ENCODE measurements at regions not wholly inside any gene's neighbourhood (a gene's known extent, or its start where the extent isn't known, plus 50 kb on each side); places are given as distances from the start of the nearest gene placed in this dataset.

- WGBS, 5 donors = 33 to 43% (median 38%) methylated on average over 8 of the region's 8 CpGs
- no peaks in the 10 kb centered on the region for H3K27me3 ChIP-seq
- no peak overlapping the region for H3K4me3 ChIP-seq
- intact Hi-C loops (cut with DNase I; ENCODE audit: low total_unique reads) = no loop called here
- DNase-seq = peak; percentile 70 to 87
- H3K27ac ChIP-seq = peak overlapping the region in 4 of 5 donors; percentile 71 to 85 (median 80)
- H3K9me3 ChIP-seq = no peaks in the 10 kb centered on the region
- TF ChIP-seq POLR2A (IDR thresholded peaks at IDR 0.05) (no peak), EP300 (IDR thresholded peaks at IDR 0.05) (no peak), POLR2AphosphoS5 (IDR thresholded peaks at IDR 0.05) (peak in 2 of 3 donors; percentile 51 to 69), CTCF (IDR thresholded peaks at IDR 0.05) (no peak)
- no peaks in the 10 kb centered on the region for H3K36me3 ChIP-seq
- peaks cover 9 to 64% (median 24%) of the 10 kb centered on the region in 4 donors for H3K4me1 ChIP-seq
Observed at GRCh38 chr10:92757066-92757710, 67.4 kb downstream of the HHEX start.

- Histone ChIP-seq H3K27me3 (no peaks in the 10 kb centered on the region), H3K4me3 (no peak overlapping the region), H3K9me3 (no peaks in the 10 kb centered on the region), H3K36me3 (no peaks in the 10 kb centered on the region), H3K4me1 (peaks cover 9 to 64% (median 24%) of the 10 kb centered on the region in 4 donors), H3K27ac (peak overlapping the region in 4 of 5 donors; percentile 71 to 85 (median 80))
- no peak for TF ChIP-seq EP300 (IDR thresholded peaks at IDR 0.05)
- no peak for TF ChIP-seq POLR2A (IDR thresholded peaks at IDR 0.05)
- TF ChIP-seq POLR2AphosphoS5 (IDR thresholded peaks at IDR 0.05) = no peak
- no peak for TF ChIP-seq CTCF (IDR thresholded peaks at IDR 0.05)
- intact Hi-C loops (cut with DNase I; ENCODE audit: low total_unique reads) = no loop called here
- DNase-seq = no peak
- WGBS, 5 donors = 58 to 80% (median 68%) methylated on average over 3 of the region's 3 CpGs
Observed at GRCh38 chr10:92757711-92758104, 68.0 kb downstream of the HHEX start.

- WGBS, 5 donors = 49 to 78% (median 59%) methylated on average over 1 of the region's 1 CpG
Observed at GRCh38 chr10:92758594-92758993, 68.8 kb downstream of the HHEX start.

DNA sequence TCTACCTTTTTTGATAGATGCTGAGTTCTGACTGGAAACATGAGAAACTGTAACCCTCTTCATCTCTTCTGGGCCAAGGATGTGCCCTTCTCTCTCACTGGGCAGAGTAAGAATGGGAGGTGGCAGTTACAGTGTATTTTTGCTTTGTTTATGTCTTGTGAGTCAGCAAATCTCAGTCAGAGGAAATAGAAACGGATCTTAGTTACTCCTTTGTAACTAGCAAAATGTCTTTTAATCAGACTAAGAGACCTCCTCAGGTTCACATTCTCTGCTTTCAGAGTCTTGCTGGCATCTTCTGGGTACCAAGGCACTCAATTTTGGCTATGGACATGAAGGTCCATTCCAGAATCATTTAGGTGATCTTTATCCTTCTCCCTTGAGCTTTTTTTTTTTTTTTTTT, 70.9 kb downstream of the HHEX start:
- no peak overlapping the region for H3K4me3 ChIP-seq
- H3K27ac ChIP-seq = peak overlapping the region in 4 of 5 donors; percentile 16 to 64 (median 44)
- H3K27me3 ChIP-seq = no peaks in the 10 kb centered on the region
- H3K9me3 ChIP-seq = no peaks in the 10 kb centered on the region
- H3K4me1 ChIP-seq = peaks cover 9 to 57% (median 24%) of the 10 kb centered on the region in 4 donors
- TF ChIP-seq CTCF (IDR thresholded peaks at IDR 0.05) (no peak), POLR2AphosphoS5 (IDR thresholded peaks at IDR 0.05) (no peak), EP300 (IDR thresholded peaks at IDR 0.05) (no peak), POLR2A (IDR thresholded peaks at IDR 0.05) (no peak)
- WGBS, 5 donors = 32 to 52% (median 41%) methylated on average over 1 of the region's 1 CpG
- no peaks in the 10 kb centered on the region for H3K36me3 ChIP-seq
- no peak for DNase-seq
- intact Hi-C loops (cut with DNase I; ENCODE audit: low total_unique reads) = no loop called here

More at GRCh38 chr10:92758594-92758993, 68.8 kb downstream of the HHEX start:
- Histone ChIP-seq H3K4me1 (peaks cover 9 to 64% (median 24%) of the 10 kb centered on the region in 4 donors), H3K27me3 (no peaks in the 10 kb centered on the region), H3K27ac (peak overlapping the region in 2 of 5 donors; percentile 80 to 85), H3K9me3 (no peaks in the 10 kb centered on the region), H3K36me3 (no peaks in the 10 kb centered on the region), H3K4me3 (no peak overlapping the region)
- intact Hi-C loops (cut with DNase I; ENCODE audit: low total_unique reads) = no loop called here
- DNase-seq = no peak
- TF ChIP-seq POLR2AphosphoS5 (IDR thresholded peaks at IDR 0.05) = no peak
- TF ChIP-seq POLR2A (IDR thresholded peaks at IDR 0.05) = no peak
- TF ChIP-seq EP300 (IDR thresholded peaks at IDR 0.05) = no peak
- TF ChIP-seq CTCF (IDR thresholded peaks at IDR 0.05) = no peak
